GM21447 (cell line): ENCODE measurements at regions not wholly inside any gene's neighbourhood (a gene's known extent, or its start where the extent isn't known, plus 50 kb on each side); places are given as distances from the start of the nearest gene placed in this dataset.

Experiments used
- ATAC-seq: cut with Tn5 transposase; IDR thresholded peaks from one replicate; pipeline ENCODE4 v1.9.1; 2021; ENCODE audit not compliant: unreplicated experiment

DNA sequence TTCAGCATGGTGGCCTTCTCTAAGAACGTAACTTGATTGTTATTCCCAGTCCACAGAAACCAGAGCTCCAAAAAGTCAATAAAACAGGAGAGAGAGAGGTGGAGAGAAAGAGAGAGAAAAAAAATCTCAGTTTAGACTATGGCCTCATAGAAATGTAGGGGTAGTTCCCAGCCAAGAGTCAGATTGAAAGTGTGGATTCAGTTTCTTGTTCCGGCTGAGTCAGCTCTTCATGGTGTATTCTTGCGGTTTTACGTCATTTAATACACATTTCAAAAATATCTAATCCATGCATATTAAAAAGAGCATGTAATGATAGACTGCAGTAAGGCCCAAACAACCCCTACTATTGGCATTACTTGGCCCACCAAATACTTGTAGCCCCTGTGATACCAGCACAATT lies 303.9 kb downstream of the ETAA1 start:
- no peak for ATAC-seq

DNA sequence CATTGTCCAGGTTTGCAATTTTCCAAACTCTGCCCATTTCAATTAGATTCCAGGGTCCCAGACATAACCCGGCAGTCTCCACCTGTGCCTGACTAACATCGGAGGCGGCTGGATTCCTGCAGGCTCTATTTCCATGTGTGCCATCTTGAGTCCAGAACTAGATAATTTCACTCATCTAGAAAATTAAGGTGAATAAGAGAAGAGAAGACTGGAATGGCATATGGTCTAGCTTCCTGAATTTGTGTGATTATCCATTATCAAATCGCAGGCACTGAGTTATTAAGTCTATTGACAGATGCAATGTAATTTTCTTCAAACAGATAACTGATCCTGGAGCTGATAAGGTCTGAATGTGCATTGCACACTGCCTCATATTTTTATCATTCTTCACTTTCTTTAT lies 305.2 kb downstream of the ETAA1 start:
- ATAC-seq = no peak

DNA sequence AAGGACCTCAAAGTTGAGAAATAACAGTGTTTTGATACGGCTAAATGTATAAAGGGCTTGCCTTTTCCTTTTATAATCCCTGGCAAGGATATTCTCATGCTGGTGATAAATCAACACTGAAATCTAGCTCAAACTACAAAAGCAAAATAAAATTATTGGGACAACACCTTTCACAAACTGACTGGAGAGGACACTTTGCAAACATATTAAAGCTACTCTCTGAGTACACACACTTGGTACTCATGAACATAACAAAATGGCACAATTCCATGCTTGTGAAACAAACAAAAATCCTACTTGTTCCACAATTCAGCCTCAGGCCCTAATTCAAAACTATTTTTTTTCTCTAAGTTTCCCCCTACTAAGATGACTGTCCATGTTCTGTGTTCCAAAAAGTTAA lies 305.8 kb downstream of the ETAA1 start:
- ATAC-seq = no peak

DNA sequence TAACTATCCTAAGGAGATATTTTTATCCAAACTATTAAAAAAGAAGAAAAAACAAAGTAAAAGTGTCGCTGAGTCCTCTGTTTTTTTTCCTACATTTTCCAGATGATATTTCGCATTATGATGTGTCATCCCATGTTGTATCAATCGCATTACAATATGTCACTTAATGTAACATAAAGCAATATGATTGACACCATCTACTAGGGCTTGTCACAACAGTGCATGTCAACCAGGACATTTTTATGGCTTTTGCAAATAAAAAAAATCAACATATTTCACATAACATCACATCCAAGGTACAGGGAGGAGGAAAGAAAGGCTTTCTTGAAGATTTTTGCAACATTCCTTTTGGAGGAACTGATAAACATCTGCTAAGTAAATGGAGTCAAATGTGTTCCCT lies 308.9 kb downstream of the ETAA1 start:
- ATAC-seq = no peak

DNA sequence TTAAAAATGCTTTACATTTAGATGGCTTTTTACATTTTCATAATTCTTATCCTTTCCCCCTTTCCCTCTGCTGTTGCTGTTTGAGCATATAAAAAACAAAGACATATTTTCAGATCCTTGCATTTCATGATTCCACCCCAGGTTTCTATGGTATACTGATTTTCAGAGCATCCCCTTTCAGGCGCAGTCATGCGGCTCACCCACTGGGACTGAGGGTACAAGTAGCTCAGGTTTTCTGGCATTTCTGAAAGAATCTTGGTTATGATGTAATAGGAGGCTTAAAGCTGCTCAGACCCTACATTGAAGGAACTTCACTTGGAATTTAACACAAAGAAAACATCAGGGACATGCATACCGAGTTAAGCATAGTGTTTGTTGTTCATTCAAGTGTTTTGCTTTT lies 310.8 kb downstream of the ETAA1 start:
- ATAC-seq = no peak

DNA sequence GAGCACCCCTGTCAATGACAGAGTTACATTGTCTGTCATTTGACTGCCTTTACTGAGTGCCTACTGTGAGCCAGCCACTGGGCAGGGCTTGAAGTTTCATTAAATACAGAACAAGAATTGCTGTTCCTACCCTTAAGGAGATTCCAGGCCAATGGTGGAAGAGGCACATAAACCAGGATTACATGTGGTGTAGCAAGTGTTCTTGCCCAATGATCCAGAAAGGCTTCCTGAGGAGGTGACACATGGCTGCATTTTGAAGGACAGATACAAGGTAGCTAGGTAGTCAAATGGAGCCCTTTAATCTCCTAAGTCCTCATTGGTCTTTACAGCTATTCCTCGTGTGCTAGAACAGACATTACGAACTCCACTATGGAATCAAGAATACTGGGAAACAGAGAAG lies 312.7 kb downstream of the ETAA1 start:
- ATAC-seq = no peak

DNA sequence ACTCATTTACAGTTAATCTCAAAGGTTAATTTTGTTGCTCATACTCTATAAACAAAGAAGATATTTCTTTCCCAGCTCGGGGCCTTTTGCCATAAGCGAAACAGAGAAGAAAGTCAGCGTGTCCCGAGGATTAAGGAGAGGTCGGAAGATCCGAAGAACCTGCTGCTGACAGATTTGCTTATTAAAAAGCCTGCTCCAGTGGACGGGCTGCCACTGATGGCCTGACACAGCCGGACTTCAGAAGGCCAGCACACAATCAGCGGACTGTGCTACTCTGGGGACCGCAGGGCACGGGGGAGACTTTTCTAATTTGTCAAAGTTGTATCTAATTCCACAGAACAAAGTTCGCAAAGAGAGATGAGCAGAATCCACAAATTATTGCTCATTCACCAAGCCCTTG lies 315.4 kb downstream of the ETAA1 start:
- ATAC-seq = no peak

DNA sequence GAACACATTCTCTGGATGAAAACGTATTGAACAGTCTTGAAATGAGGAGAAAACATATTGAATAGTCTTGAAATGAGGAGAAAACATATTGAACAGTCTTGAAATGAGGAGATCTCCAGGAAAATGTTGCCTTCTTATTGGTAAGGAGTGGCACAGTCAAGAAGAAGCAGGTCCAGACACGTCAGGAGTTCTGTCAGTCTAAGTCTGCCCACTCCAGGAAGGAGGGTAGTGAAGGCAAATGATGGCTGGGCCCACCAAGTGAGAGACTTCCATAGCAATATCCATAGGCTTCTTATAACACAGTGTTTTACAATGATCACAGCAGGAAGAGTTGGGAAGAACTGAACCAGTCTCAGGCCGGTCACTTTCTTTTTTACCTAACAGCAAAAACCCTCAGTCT lies 316.2 kb downstream of the ETAA1 start:
- no peak for ATAC-seq

DNA sequence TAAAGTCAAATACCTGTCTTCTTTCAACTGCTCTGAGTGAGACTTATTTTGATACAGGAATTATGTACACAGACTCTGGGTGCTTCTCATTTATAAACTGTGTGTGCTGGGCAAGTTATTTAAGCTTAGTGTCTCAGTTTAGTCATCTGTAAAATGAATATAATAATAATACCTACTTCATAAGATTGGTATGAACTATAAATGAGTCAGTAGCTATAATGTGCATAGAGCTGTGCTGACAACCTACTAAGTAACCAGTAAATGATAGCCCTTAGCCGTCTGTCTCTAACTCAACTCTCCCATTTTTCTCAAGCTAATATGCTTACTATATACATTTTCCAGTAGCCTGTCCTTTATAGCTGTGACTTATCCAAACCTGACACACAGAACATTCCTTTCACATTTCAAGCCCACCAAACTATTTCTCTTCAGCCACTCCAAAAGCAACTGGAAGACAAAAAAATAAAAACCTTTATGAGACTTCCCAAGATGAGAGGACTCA lies 319.8 kb downstream of the ETAA1 start:
- no peak for ATAC-seq

DNA sequence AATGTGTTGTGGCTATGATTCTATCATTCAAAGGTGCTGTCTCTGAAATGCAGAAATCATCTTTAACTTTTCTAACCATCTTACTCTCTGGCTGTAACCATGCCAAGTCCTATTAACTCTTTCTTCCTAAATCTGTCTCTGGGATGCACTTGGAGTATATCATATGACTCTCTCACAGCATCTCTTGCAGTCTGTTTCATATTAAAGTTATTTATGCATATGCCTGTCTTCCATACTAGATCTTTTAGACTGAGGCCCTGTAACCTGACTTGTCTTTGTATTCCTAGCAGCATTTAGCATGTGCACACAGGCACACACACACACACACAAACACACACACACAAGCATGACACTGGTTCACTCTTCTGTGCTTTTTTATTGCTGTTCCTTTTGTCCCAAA lies 320.6 kb downstream of the ETAA1 start:
- no peak for ATAC-seq

DNA sequence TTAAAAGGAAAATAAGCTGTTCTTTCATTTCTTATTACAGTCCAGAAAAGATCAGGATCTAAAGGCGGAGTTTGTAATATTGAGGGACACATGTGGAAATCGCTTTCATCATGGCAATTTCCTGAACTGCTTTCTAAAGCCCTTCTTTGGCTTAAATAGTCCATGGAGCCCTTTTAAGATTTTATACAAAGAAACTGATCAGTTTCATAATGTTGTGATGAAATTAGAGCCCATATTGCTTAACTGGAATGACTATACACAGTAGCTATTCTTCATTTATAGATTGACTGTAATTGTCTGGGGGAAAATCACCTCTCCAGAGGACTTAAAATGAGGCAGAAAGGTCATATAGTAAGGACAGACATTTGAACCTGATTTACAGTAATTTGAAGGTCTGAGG lies 322.2 kb downstream of the ETAA1 start:
- ATAC-seq = no peak

DNA sequence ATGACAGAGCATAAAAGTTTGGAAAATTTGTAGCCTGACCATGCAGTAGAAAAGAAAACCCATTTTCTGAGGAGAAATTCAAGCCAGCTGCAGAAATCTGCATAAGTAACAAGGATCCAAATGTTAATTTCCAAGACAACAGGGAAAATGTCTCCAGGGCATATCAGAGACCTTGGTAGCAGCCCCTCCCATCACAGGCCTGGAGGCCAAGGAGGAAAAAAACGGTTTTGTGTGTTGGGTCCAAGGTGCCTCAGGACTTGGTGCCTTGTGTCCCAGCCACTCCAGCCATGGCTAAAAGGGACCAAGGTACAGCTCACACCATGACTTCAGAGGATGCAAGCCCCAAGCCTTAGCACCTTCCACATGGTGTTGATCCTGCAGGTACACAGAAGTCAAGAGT lies 324.4 kb downstream of the ETAA1 start:
- no peak for ATAC-seq

DNA sequence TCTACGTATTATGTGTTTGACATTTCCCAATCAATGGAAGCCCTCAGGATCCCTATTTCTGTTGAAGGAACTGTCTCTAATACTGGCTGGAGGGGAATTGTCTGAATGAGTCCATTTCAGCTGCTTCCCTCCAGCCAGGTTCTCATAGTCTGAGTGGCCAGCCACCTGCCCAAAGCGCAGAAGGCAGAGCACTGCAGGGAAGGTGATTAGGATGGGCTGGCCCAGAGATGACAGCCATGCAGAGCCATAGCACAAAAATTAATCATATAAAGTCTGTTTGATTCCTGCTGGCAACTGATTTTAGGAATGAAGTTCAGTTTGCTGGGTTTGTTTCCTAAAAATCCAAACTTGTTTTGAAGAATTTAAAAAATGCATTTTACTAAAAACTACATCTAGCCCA lies 327.1 kb downstream of the ETAA1 start:
- ATAC-seq = no peak

DNA sequence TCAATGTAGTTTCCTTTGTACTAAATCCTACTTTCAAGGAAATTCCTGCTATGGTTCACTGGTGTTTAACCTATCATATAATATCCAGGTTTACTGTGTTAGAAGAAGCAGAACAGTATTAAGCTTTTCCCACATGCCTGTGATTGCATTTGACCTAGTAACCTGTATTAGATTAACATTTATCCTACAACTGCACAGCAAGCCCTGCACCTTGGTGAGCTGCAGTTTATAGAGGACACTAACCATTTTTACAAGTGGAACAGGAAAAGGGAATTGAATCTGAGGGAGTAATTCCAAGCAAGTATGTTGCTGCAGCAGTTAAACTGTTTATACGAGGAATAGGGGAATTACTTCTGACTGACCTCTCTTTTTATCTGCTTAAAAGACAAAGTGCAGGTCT lies 328.6 kb downstream of the ETAA1 start:
- no peak for ATAC-seq

DNA sequence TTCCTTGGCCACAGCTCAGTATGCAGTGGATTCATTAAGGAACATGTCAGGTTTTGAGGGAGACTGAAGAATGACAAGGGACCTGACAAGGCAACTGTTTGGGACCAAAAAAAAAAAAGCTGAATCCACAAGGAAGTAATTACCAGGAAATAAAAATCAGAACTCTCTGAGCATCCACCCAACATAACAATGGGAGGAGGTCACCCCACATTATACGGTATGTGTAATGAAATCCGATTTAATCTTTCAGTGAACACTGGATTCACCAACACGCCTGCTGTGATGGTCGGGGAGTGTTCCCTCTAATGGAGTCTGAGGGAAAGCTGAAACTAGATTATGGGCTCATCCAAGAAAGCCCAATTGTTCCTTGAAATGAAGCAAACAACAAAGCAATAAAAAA lies 329.3 kb downstream of the ETAA1 start:
- ATAC-seq = no peak

DNA sequence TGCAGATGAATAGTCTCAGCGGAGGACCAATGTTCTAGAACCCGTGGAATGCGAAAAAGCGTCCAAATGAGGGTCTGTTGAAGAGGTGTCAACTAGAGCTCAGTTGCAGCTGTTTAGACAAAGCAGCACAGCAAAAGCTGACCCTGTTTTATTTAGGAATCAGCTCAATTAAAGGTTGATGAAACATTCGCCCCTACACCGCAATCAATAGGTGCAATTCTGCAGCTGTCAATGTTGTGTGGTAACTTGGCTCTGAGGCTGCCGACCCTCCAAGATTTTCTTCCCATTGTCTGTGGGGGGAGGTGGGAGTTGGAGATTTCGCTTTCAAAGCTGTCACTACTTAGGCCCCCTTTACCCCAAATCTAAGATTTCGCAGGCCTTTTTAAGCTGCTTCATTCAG lies 330.0 kb downstream of the ETAA1 start:
- ATAC-seq = no peak

DNA sequence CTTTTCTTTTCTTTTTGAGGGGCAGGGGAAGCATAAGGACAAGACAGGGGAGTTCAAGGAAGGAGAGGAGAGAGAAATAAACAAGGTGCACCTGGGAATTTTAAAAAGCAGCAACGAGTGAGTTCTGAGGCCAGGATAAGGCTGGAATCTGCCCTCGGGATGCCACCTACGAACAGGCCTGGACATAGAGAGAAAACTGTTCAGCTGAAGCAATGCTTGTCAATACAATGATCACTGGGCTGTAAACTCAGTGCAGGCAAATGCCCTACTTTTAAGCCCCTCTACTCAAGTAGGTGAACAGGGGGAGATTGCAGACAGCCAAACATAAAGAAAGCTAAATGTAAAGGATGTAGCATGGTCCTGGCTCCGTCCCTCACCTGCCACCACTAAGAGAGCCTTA lies 330.5 kb downstream of the ETAA1 start:
- no peak for ATAC-seq

DNA sequence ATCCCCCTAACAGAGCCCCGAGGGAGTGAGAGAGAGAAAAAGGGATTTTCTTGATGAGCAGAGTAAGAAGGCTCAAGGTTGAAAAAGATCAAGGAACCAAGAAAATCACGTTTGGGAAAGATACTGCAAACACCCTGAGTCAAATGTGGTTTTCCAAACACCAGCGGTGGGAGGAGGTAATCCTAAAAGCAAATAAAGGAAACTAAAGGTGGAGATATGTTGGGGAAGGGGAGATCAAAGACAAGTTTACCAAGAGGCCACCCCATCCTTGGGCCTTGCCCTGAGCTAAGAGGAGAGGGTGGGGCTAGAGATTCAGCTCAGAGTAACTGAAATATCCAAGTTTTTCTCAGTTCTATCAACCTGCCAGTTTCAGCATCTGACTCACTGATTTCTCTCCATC lies 332.3 kb downstream of the ETAA1 start:
- no peak for ATAC-seq

DNA sequence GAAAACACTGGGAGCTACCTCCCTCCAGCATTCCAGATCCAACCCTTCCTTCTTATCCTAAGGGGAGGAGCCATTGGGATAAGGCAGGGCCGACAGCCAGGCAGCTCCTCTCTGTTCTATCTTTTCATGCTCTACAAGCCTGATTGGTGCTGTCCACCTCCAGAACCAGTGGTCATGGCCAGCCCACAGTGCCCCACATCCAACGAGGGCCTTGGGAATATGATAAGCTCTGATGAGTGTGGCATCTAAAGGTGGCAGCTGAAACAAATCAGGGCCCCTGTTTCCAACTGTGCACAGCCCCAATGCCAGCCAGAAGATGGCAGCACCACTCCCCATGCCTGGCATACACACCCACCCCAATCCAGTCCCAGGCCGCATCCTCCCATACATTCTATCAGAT lies 329.3 kb downstream of the C1D start:
- ATAC-seq = no peak

DNA sequence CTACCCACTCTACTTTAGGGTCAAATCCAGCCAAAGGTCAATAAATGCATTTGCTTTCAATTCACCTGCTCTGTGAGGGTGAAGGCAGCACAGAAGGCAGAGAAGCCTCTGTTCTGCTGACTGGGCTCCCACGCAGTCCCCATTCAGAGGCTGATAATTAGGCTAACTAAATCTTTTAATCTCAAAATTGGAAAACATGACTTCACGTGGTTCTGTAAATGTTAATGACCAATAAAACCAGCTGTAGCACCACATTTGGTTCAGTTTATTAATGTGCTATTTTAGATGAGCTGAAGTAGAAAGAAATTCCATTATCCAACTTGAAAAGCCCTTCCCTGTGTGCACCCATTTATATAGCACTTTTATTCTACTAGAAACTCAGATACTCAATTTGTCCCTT lies 310.6 kb downstream of the C1D start:
- ATAC-seq = no peak

DNA sequence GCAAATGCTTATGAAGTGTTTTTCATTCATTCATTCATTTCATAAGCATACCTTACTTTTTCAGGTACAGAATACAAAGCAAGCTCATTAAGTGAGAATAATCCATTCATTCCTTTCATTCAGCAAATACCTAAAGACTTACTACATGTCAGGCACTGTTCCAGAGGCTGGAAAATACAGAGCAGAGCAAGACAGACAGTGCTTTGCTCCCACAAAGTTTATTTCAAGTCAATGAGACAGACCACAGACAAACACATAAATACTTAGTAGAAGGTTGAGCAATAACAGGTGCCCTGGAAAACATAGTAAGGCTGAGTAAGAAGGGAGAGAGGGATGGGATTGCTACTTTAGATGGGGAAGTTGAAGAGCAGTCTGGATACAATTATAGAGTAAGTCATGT lies 309.8 kb downstream of the C1D start:
- ATAC-seq = no peak

DNA sequence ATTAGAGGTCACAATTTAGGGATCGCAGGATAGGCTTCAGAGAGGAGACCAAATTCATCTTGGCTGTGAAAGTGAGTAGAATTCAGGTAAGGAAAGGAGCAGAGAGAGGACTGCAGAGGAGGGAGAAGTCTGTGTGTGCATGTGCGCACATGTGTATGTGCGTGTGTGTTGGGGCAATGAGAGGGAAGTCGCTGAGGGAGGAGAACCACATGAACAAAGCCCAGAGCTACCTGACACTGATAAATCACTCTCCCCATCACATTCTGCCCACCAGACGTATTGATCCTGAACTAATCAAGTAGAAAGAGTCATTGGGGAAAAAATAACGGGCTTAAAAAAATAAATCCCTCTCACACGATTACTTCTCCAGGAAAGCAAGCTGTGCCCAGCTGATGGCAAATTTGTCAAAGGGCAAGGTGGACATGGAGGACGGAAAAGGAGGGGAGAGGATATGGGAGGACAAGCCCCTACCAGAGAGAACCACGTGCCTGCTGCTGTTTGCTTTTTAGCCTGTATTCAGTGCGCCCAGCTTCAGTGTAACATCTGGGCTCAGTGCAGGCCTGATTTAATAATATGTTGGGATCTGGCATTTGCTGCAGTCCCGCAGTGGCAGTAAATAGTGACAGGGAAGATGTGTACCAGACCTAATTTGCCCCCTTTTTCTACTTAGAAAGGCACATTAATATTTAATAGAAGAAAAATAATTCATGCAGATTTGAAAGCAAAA lies 307.5 kb downstream of the C1D start:
- ATAC-seq = no peak

DNA sequence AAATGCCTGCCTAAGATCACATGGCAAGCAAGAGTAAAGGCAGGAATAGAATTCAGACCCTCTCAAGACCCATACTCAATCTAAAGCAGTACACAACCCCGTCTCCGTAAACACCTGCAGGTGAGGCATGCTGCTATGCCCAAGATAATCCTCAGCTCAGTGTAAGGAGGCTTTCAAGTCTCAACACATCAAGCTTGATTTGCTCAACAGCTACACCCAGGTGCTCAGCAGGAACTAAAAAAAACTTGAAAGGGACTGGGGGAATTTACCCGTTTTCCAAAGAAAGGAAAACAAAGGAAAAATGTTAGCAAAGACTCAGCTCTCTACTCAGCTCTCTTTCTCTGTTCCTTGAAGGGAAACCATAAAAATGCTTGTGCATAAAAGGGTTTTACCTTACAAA lies 301.8 kb downstream of the C1D start:
- no peak for ATAC-seq
